Smooth muscle cell (in vitro differentiated cells): ENCODE measurements at regions not wholly inside any gene's neighbourhood (a gene's known extent, or its start where the extent isn't known, plus 50 kb on each side); places are given as distances from the start of the nearest gene placed in this dataset.

Experiments
- DNase-seq: peaks from one replicate; lab custom pipeline; 2025; ENCODE audit not compliant: unreplicated experiment; lab: John Stamatoyannopoulos, UW
- H2AFZ ChIP-seq: fragments of 200-600 bp; sonication (generic); 2 replicates; pipeline ENCODE4 v1.6.0; 2016; ENCODE audit warnings: antibody characterized with exemption, low read depth, mild to moderate bottlenecking
- H3F3A ChIP-seq: fragments of 200-600 bp; sonication (generic); 2 replicates; pipeline ENCODE4 v1.6.0; 2017; ENCODE audit warnings: antibody characterized with exemption, low read depth
- H3K27ac ChIP-seq: fragments of 200-600 bp; sonication (generic); 2 replicates; pipeline ENCODE4 v1.5.1; 2016; ENCODE audit warnings: low read depth, mild to moderate bottlenecking
- H3K27me3 ChIP-seq: fragments of 200-600 bp; sonication (generic); 2 replicates; pipeline ENCODE4 v1.6.1; 2016; ENCODE audit warnings: low read depth, mild to moderate bottlenecking
- H3K36me3 ChIP-seq: fragments of 200-600 bp; sonication (generic); 2 replicates; pipeline ENCODE4 v1.5.1; 2016; ENCODE audit warnings: low read depth
- H3K4me1 ChIP-seq: fragments of 200-600 bp; sonication (generic); 2 replicates; pipeline ENCODE4 v1.5.1; 2016; ENCODE audit warnings: low read depth
- H3K4me2 ChIP-seq: fragments of 200-600 bp; sonication (generic); 2 replicates; pipeline ENCODE4 v1.6.0; 2016; ENCODE audit warnings: mild to moderate bottlenecking
- H3K4me3 ChIP-seq: fragments of 200-600 bp; sonication (generic); 2 replicates; pipeline ENCODE4 v1.5.1; 2016; ENCODE audit warnings: mild to moderate bottlenecking
- H3K79me2 ChIP-seq: fragments of 200-600 bp; sonication (generic); 2 replicates; pipeline ENCODE4 v1.6.0; 2016; ENCODE audit warnings: low read depth, mild to moderate bottlenecking
- H3K9ac ChIP-seq: fragments of 200-600 bp; sonication (generic); 2 replicates; pipeline ENCODE4 v1.6.0; 2016; ENCODE audit warnings: low read depth
- H3K9me3 ChIP-seq: fragments of 200-600 bp; sonication (generic); replicated peaks from 2 replicates; pipeline ENCODE4 v1.5.1; 2016; ENCODE audit warnings: low read depth
- H4K20me1 ChIP-seq: fragments of 200-600 bp; sonication (generic); 2 replicates; pipeline ENCODE4 v1.6.0; 2016; ENCODE audit warnings: low read depth
- CTCF ChIP-seq: fragments of 200-600 bp; sonication (generic); IDR thresholded peaks from 2 replicates; pipeline ENCODE4 v1.5.1; 2017; ENCODE audit warnings: borderline replicate concordance, mild to moderate bottlenecking, antibody characterized with exemption; ENCODE audit not compliant: insufficient read depth, poor library complexity, severe bottlenecking
- WGBS: methylation state at CpG from one replicate; pipeline ENCODE4 v1.1.7; 2016; ENCODE audit warnings: low lambda C conversion rate; 5-methylcytosine and 5-hydroxymethylcytosine counted together

- no peak overlapping the region for H3K4me2 ChIP-seq
- no peak for DNase-seq
- no peak for TF ChIP-seq CTCF
- no peaks in the 10 kb centered on the region for H3F3A ChIP-seq
- H3K27me3 ChIP-seq: no peaks in the 10 kb centered on the region
- no peak overlapping the region for H2AFZ ChIP-seq
- H3K9me3 ChIP-seq: no peaks in the 10 kb centered on the region
- 70% methylated on average over 6 of the region's 6 CpGs for WGBS
- H3K79me2 ChIP-seq: no peaks in the 10 kb centered on the region
- no peak overlapping the region for H3K27ac ChIP-seq
- no peak overlapping the region for H3K4me3 ChIP-seq
- H3K36me3 ChIP-seq: no peaks in the 10 kb centered on the region
- no peak overlapping the region for H3K9ac ChIP-seq
- no peaks in the 10 kb centered on the region for H4K20me1 ChIP-seq
- no peaks in the 10 kb centered on the region for H3K4me1 ChIP-seq
These were observed 93.2 kb downstream of the EFNB1 start for GRCh38 chrX:68922013-68922412.

GRCh38 chrX:68920561-68920960 is 91.7 kb downstream of the EFNB1 start:
- Histone ChIP-seq H3K27me3 (no peaks in the 10 kb centered on the region), H3K27ac (no peak overlapping the region), H4K20me1 (no peaks in the 10 kb centered on the region), H3K36me3 (no peaks in the 10 kb centered on the region), H3K4me1 (no peaks in the 10 kb centered on the region), H3K9ac (no peak overlapping the region), H3K4me2 (no peak overlapping the region), H2AFZ (no peak overlapping the region), H3K79me2 (no peaks in the 10 kb centered on the region), H3K4me3 (no peak overlapping the region), H3K9me3 (no peaks in the 10 kb centered on the region), H3F3A (no peaks in the 10 kb centered on the region)
- DNase-seq: no peak
- 80% methylated on average over 7 of the region's 7 CpGs for WGBS
- no peak for TF ChIP-seq CTCF

GRCh38 chrX:68919707-68920106 is 90.9 kb downstream of the EFNB1 start:
- Histone ChIP-seq H3K27me3 (no peaks in the 10 kb centered on the region), H3K4me2 (no peak overlapping the region), H3K27ac (no peak overlapping the region), H3F3A (no peaks in the 10 kb centered on the region), H3K79me2 (no peaks in the 10 kb centered on the region), H3K4me1 (no peaks in the 10 kb centered on the region), H3K36me3 (no peaks in the 10 kb centered on the region), H3K4me3 (no peak overlapping the region), H3K9ac (no peak overlapping the region), H3K9me3 (no peaks in the 10 kb centered on the region), H4K20me1 (no peaks in the 10 kb centered on the region), H2AFZ (no peak overlapping the region)
- no peak for TF ChIP-seq CTCF
- DNase-seq: no peak

- H3F3A ChIP-seq: no peaks in the 10 kb centered on the region
- H3K4me1 ChIP-seq: peaks cover 6% of the 10 kb centered on the region
- no peak for TF ChIP-seq CTCF
- H3K9ac ChIP-seq: no peak overlapping the region
- no peaks in the 10 kb centered on the region for H3K36me3 ChIP-seq
- 62% methylated on average over 2 of the region's 2 CpGs for WGBS
- H4K20me1 ChIP-seq: no peaks in the 10 kb centered on the region
- H3K79me2 ChIP-seq: no peaks in the 10 kb centered on the region
- H3K4me2 ChIP-seq: no peak overlapping the region
- H3K4me3 ChIP-seq: no peak overlapping the region
- H3K9me3 ChIP-seq: no peaks in the 10 kb centered on the region
- H3K27ac ChIP-seq: no peak overlapping the region
- no peak overlapping the region for H2AFZ ChIP-seq
- H3K27me3 ChIP-seq: no peaks in the 10 kb centered on the region
- DNase-seq: no peak
These were observed 89.4 kb downstream of the EFNB1 start for GRCh38 chrX:68918202-68918601.
